Right lobe of liver (tissue), 6 donors: ENCODE measurements at regions not wholly inside any gene's neighbourhood (a gene's known extent, or its start where the extent isn't known, plus 50 kb on each side); places are given as distances from the start of the nearest gene placed in this dataset.

Source experiments
- ATAC-seq, 4 donors: fragments of 200-7000 bp; cut with Tn5 transposase; one replicate each; pipeline ENCODE4 v1.9.1; 2020; ENCODE audit warnings: mild to moderate bottlenecking in 4 of 4, moderate library complexity in 4 of 4
- DNase-seq, 3 donors: peaks; one replicate each; pipeline ENCODE4 v3.0.0-alpha.2; 2020
- H3K27ac ChIP-seq, 3 donors: fragments of 200-600 bp; one replicate each; pipeline ENCODE4 v1.8.0; 2022
- H3K27me3 ChIP-seq, 2 donors: fragments of 200-600 bp; one replicate each; pipeline ENCODE4 v1.8.0; 2022
- H3K36me3 ChIP-seq, 4 donors: fragments of 200-600 bp; sonication (generic) in 1 of 4; one replicate each; pipeline versions ENCODE4 v1.5.1 to v1.8.0; 2017 to 2022; ENCODE audit warnings: control low read depth in 1 of 4
- H3K4me1 ChIP-seq, 4 donors: fragments of 200-600 bp; sonication (generic) in 1 of 4; one replicate each; pipeline versions ENCODE4 v1.5.1 to v1.8.0; 2017 to 2022; ENCODE audit warnings: control low read depth in 1 of 4
- H3K4me3 ChIP-seq, 3 donors: fragments of 200-600 bp; one replicate each; pipeline ENCODE4 v1.8.0; 2022
- H3K9me3 ChIP-seq, 4 donors: fragments of 200-600 bp; sonication (generic) in 1 of 4; one replicate each; pipeline versions ENCODE4 v1.5.1 to v1.8.0; 2017 to 2022; ENCODE audit warnings: control low read depth in 1 of 4
- CTCF ChIP-seq, 4 donors: fragments of 200-600 bp in 3 of 4; fragments of 450-650 bp in 1 of 4; IDR thresholded peaks; one replicate each; pipeline versions ENCODE4 v1.5.1 to v1.8.0; 2016 to 2022; ENCODE audit warnings: antibody characterized with exemption in 4 of 4, mild to moderate bottlenecking in 2 of 4
- POLR2A ChIP-seq: fragments of 450-650 bp; IDR thresholded peaks from one replicate; pipeline ENCODE4 v1.6.1; 2017; ENCODE audit warnings: antibody characterized with exemption, mild to moderate bottlenecking
- WGBS: methylation state at CpG from one replicate; pipeline ENCODE4 v1.1.6; 2018; ENCODE audit warnings: low coverage, low lambda C conversion rate; ENCODE audit not compliant: insufficient coverage; ENCODE audit errors: missing lambda C conversion rate; 5-methylcytosine and 5-hydroxymethylcytosine counted together
- intact Hi-C, 2 donors: fragments of 100-400 bp; cut with DNase I; formaldehyde crosslinking; loops; one replicate each; pipeline versions ENCODE4 v1.11.2 to v1.14.1; 2022
- donor health status: DM: no; HTN: yes; CAD: no.
- donor health status: DM: no; HTN: no; CAD: no.
- donor health status: DM: no; HTN: no; CAD: no.
- donor health status: DM: no; HTN: yes; CAD: no.
- donor health status: DM: no; HTN: yes; CAD: no.

- H3K36me3 ChIP-seq, result no peaks in the 10 kb centered on the region
- H3K27me3 ChIP-seq, result no peaks in the 10 kb centered on the region
- no peak overlapping the region for H3K27ac ChIP-seq
- TF ChIP-seq CTCF (IDR thresholded peaks at IDR 0.05), result no peak
- TF ChIP-seq POLR2A, result no peak
- H3K4me1 ChIP-seq, result no peaks in the 10 kb centered on the region
- WGBS, result 63% methylated on average over 1 of the region's 1 CpG
- no peak overlapping the region for H3K4me3 ChIP-seq
- intact Hi-C loops, result no loop called here
- DNase-seq (no peak), ATAC-seq (no peak)
- no peaks in the 10 kb centered on the region for H3K9me3 ChIP-seq
These were observed 198.3 kb upstream of the SAMSN1 start for GRCh38 chr21:14744368-14744767.

GRCh38 chr21:14742119-14742518 is 196.0 kb upstream of the SAMSN1 start:
- DNase-seq, result no peak
- Histone ChIP-seq H3K4me3 (no peak overlapping the region), H3K4me1 (no peaks in the 10 kb centered on the region), H3K27ac (no peak overlapping the region), H3K27me3 (no peaks in the 10 kb centered on the region), H3K36me3 (no peaks in the 10 kb centered on the region), H3K9me3 (no peaks in the 10 kb centered on the region)
- no peak for ATAC-seq
- TF ChIP-seq POLR2A (no peak), CTCF (IDR thresholded peaks at IDR 0.05) (no peak)
- WGBS, result 79% methylated on average over 2 of the region's 2 CpGs
- intact Hi-C loops, result no loop called here

GRCh38 chr21:14741256-14741655 is 195.1 kb upstream of the SAMSN1 start:
- Histone ChIP-seq H3K27me3 (no peaks in the 10 kb centered on the region), H3K9me3 (no peaks in the 10 kb centered on the region), H3K4me1 (no peaks in the 10 kb centered on the region), H3K27ac (no peak overlapping the region), H3K4me3 (no peak overlapping the region), H3K36me3 (no peaks in the 10 kb centered on the region)
- TF ChIP-seq CTCF (IDR thresholded peaks at IDR 0.05) (no peak), POLR2A (no peak)
- no peak for ATAC-seq
- WGBS, result 100% methylated on average over 1 of the region's 1 CpG
- no peak for DNase-seq
- intact Hi-C loops, result no loop called here

- TF ChIP-seq POLR2A (no peak), CTCF (IDR thresholded peaks at IDR 0.05) (no peak)
- H3K4me3 ChIP-seq, result no peak overlapping the region
- 11% methylated on average over 1 of the region's 1 CpG for WGBS
- no peak overlapping the region for H3K27ac ChIP-seq
- no peaks in the 10 kb centered on the region for H3K9me3 ChIP-seq
- no peak for DNase-seq
- H3K4me1 ChIP-seq, result no peaks in the 10 kb centered on the region
- intact Hi-C loops, result no loop called here
- H3K36me3 ChIP-seq, result no peaks in the 10 kb centered on the region
- H3K27me3 ChIP-seq, result no peaks in the 10 kb centered on the region
- no peak for ATAC-seq
These were observed 194.6 kb upstream of the SAMSN1 start for GRCh38 chr21:14740692-14741091.

GRCh38 chr21:14740116-14740515 is 194.0 kb upstream of the SAMSN1 start:
- TF ChIP-seq POLR2A, result no peak
- intact Hi-C loops, result no loop called here
- 59% methylated on average over 3 of the region's 3 CpGs for WGBS
- no peak for DNase-seq
- H3K36me3 ChIP-seq, result no peaks in the 10 kb centered on the region
- H3K27ac ChIP-seq, result no peak overlapping the region
- no peak for ATAC-seq
- H3K9me3 ChIP-seq, result no peaks in the 10 kb centered on the region
- no peaks in the 10 kb centered on the region for H3K27me3 ChIP-seq
- H3K4me1 ChIP-seq, result no peaks in the 10 kb centered on the region
- no peak overlapping the region for H3K4me3 ChIP-seq
